GM12878 (cell line): ENCODE measurements at regions not wholly inside any gene's neighbourhood (a gene's known extent, or its start where the extent isn't known, plus 50 kb on each side); places are given as distances from the start of the nearest gene placed in this dataset.

ENCODE experiments used
- SUPT20H ChIP-seq: IDR thresholded peaks from 2 replicates; pipeline ENCODE4 v1.6.1; 2011; ENCODE audit warnings: low read depth, mild to moderate bottlenecking, low read length, moderate library complexity, borderline replicate concordance; ENCODE audit not compliant: control insufficient read depth
- ZZZ3 ChIP-seq: IDR thresholded peaks from 2 replicates; pipeline ENCODE4 v1.6.1; 2011; ENCODE audit warnings: low read depth; ENCODE audit not compliant: control insufficient read depth, insufficient read length

GRCh38 chr13:34019870-34020269, 201.9 kb downstream of the RFC3 start:
- TF ChIP-seq ZZZ3 (no peak), SUPT20H (no peak)
